Astrocyte of the cerebellum (primary cell): ENCODE measurements at regions not wholly inside any gene's neighbourhood (a gene's known extent, or its start where the extent isn't known, plus 50 kb on each side); places are given as distances from the start of the nearest gene placed in this dataset.

Experiments used
- DNase-seq: peaks from one replicate; pipeline ENCODE4 v3.0.0-alpha.2; 2011; ENCODE audit warnings: low read depth
- H3K4me3 ChIP-seq: 2 replicates; pipeline ENCODE4 v1.5.1; 2011; ENCODE audit warnings: mild to moderate bottlenecking, low read depth, low read length, moderate library complexity
- CTCF ChIP-seq: IDR thresholded peaks from 2 replicates; pipeline ENCODE4 v1.5.1; 2012; ENCODE audit warnings: low read length, low read depth, moderate library complexity, mild to moderate bottlenecking; ENCODE audit errors: missing control alignments
- in situ Hi-C: cut with HindIII; loops from 2 replicates; pipeline ENCODE4 v1.10.0; 2017; ENCODE audit warnings: low sequenced_read_pairs

GRCh38 chr1:58874757-58875755, 91.2 kb upstream of the JUN start:
- in situ Hi-C loops = no loop called here
- no peak overlapping the region for H3K4me3 ChIP-seq
- DNase-seq = peak; percentile 70
- TF ChIP-seq CTCF = no peak

GRCh38 chr1:58879464-58879863, 95.6 kb upstream of the JUN start:
- no peak overlapping the region for H3K4me3 ChIP-seq
- in situ Hi-C loops = no loop called here
- TF ChIP-seq CTCF = no peak
- DNase-seq = no peak

- in situ Hi-C loops = no loop called here
- no peak for TF ChIP-seq CTCF
- no peak for DNase-seq
- H3K4me3 ChIP-seq = no peak overlapping the region
Observed at GRCh38 chr1:58880592-58880991, 96.7 kb upstream of the JUN start.

GRCh38 chr1:58881471-58881994, 97.7 kb upstream of the JUN start:
- no peak for DNase-seq
- no peak overlapping the region for H3K4me3 ChIP-seq
- in situ Hi-C loops = no loop called here
- TF ChIP-seq CTCF = no peak

GRCh38 chr1:58882322-58882948, 98.6 kb upstream of the JUN start:
- no peak overlapping the region for H3K4me3 ChIP-seq
- in situ Hi-C loops = no loop called here
- no peak for DNase-seq
- no peak for TF ChIP-seq CTCF

GRCh38 chr1:58883037-58883887, 99.4 kb upstream of the JUN start:
- in situ Hi-C loops = no loop called here
- peak; percentile 99 for DNase-seq
- H3K4me3 ChIP-seq = no peak overlapping the region
- no peak for TF ChIP-seq CTCF
